Right lobe of liver (tissue), 4 donors: ENCODE measurements at regions not wholly inside any gene's neighbourhood (a gene's known extent, or its start where the extent isn't known, plus 50 kb on each side); places are given as distances from the start of the nearest gene placed in this dataset.
"Not testable (repeated sequence)": the region's sequence is repeated elsewhere in the genome, so short reads cannot be mapped to it uniquely, and the experiment has no call there.

ENCODE experiments used
- CTCF ChIP-seq, 4 donors: fragments of 200-600 bp in 3 of 4; fragments of 450-650 bp in 1 of 4; IDR thresholded peaks; one replicate each; pipeline versions ENCODE4 v1.5.1 to v1.8.0; 2016 to 2022; ENCODE audit warnings: antibody characterized with exemption in 4 of 4, mild to moderate bottlenecking in 2 of 4
- POLR2A ChIP-seq: fragments of 450-650 bp; IDR thresholded peaks from one replicate; pipeline ENCODE4 v1.6.1; 2017; ENCODE audit warnings: antibody characterized with exemption, mild to moderate bottlenecking
- donor health status: DM: no; HTN: no; CAD: no.
- donor health status: DM: no; HTN: no; CAD: no.
- donor health status: DM: no; HTN: yes; CAD: no.

- TF ChIP-seq CTCF (IDR thresholded peaks at IDR 0.05); POLR2A: not testable (repeated sequence)
Observed at GRCh38 chr2:160600437-160600836, 106.8 kb upstream of the RBMS1 start.
